Testis (tissue), 2 donors: ENCODE measurements at regions not wholly inside any gene's neighbourhood (a gene's known extent, or its start where the extent isn't known, plus 50 kb on each side); places are given as distances from the start of the nearest gene placed in this dataset.

Experiments used
- CTCF ChIP-seq, 3 experiments: fragments of 450-650 bp in 2 of 3; fragments of 200-600 bp in 1 of 3; sonication (generic) in 1 of 3; IDR thresholded peaks; one replicate each; pipeline ENCODE4 v1.5.1; 2016 to 2019; ENCODE audit warnings: antibody characterized with exemption in 3 of 3, mild to moderate bottlenecking in 2 of 3, moderate library complexity in 1 of 3
- POLR2A ChIP-seq: fragments of 450-650 bp; IDR thresholded peaks from one replicate; pipeline ENCODE4 v1.6.1; 2017; ENCODE audit warnings: antibody characterized with exemption, mild to moderate bottlenecking, moderate library complexity

- TF ChIP-seq CTCF (IDR thresholded peaks at IDR 0.05): no peak
- no peak for TF ChIP-seq POLR2A
Measured at GRCh38 chr12:19988459-19988873, 379.9 kb upstream of the PDE3A start.
